HAP-1 (cell line): ENCODE measurements at regions not wholly inside any gene's neighbourhood (a gene's known extent, or its start where the extent isn't known, plus 50 kb on each side); places are given as distances from the start of the nearest gene placed in this dataset.
"Not testable (repeated sequence)": the region's sequence is repeated elsewhere in the genome, so short reads cannot be mapped to it uniquely, and the experiment has no call there.

ENCODE experiments used
- DNase-seq, 2 experiments: peaks; one replicate each; pipeline ENCODE4 v3.0.0-alpha.2; 2016 to 2020; ENCODE audit warnings: low spot score in 2 of 2
- H3K27me3 ChIP-seq: fragments of 250-450 bp; sonication (Bioruptor Pico); 2 replicates; pipeline ENCODE4 v1.5.1; 2020; ENCODE audit warnings: low read depth, mild to moderate bottlenecking, moderate library complexity
- H3K36me3 ChIP-seq: fragments of 250-450 bp; sonication (Bioruptor Pico); replicated peaks from 2 replicates; pipeline ENCODE4 v1.5.1; 2020; ENCODE audit warnings: mild to moderate bottlenecking
- H3K4me1 ChIP-seq: fragments of 250-450 bp; sonication (Bioruptor Pico); 2 replicates; pipeline ENCODE4 v1.5.1; 2020; ENCODE audit warnings: mild to moderate bottlenecking
- H3K4me3 ChIP-seq: fragments of 250-450 bp; sonication (Bioruptor Pico); 2 replicates; pipeline ENCODE4 v1.5.1; 2020; ENCODE audit warnings: mild to moderate bottlenecking, moderate library complexity
- H3K9me3 ChIP-seq: fragments of 250-450 bp; sonication (Bioruptor Pico); 2 replicates; pipeline ENCODE4 v1.5.1; 2020; ENCODE audit warnings: mild to moderate bottlenecking, moderate library complexity
- in situ Hi-C: fragments of 300-500 bp; cut with MboI; formaldehyde crosslinking; loops from 3 replicates; pipeline ENCODE4 v1.14.3; 2020; ENCODE audit warnings: low sequenced_read_pairs, inconsistent platforms, mixed read lengths

DNA sequence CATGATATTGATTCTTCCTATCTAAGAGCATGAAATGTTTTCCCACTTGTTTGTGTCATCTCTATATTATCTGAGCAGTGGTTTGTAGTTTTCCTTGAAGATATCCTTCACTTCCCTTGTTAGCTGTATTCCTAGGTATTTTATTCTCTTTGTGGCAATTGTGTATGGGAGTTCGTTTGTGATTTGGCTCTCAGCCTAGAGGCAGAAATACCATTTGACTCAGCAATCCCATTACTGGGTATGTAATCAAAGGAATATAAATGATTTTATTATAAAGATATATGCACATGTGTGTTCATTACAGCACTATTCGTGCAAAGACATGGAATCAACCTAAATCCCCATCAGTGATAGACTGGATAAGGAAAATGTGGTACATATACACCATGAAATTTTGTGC lies 172.7 kb upstream of the IL15 start:
- H3K27me3 ChIP-seq, result no peaks in the 10 kb centered on the region
- no peaks in the 10 kb centered on the region for H3K4me1 ChIP-seq
- in situ Hi-C loops, result no loop called here
- H3K36me3 ChIP-seq, result no peaks in the 10 kb centered on the region
- no peaks in the 10 kb centered on the region for H3K9me3 ChIP-seq
- no peak overlapping the region for H3K4me3 ChIP-seq
- DNase-seq, result no peak

DNA sequence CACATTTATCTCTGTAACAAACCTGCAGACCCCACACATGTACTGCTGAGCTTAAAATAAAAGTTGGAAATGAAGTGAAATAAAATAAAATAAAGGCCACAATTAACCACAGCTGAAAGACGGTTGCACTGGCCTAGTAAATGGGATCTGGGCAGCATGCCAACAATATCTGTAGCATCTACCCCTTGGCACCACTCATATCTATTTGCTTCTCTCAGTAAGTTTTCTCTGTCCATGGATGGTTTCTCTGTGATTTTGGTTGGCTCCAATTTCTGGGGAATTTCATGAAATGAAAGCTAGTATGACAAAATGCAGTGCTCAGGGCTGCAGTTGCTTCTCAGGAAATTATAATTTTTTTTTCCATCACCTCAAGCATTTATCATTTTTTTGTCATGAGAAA lies 172.0 kb upstream of the IL15 start:
- DNase-seq, result no peak

DNA sequence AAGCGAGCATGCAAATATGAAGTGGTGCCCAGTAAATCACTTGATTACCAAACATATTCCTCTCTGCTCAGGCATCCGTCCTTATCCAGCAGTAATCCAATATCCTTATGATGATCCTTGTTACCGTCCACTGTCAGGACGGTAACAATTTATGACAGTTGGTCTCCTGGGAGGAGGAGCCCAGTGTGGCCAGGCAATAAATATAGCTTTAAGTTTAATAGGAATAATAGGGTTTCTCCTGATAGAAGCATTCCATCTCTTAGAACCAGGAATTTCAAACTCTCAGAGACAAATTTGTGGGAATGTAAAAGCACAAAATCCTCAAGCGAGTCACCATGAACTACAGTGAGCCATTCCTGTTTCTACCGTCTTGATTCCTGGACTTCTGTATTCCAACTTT lies 171.2 kb upstream of the IL15 start:
- no peaks in the 10 kb centered on the region for H3K36me3 ChIP-seq
- no peak overlapping the region for H3K4me3 ChIP-seq
- H3K4me1 ChIP-seq, result no peaks in the 10 kb centered on the region
- no peak for DNase-seq
- in situ Hi-C loops, result no loop called here
- H3K9me3 ChIP-seq, result no peaks in the 10 kb centered on the region
- H3K27me3 ChIP-seq, result no peaks in the 10 kb centered on the region

More for the DNA sequence above, 172.0 kb upstream of the IL15 start:
- no peaks in the 10 kb centered on the region for H3K9me3 ChIP-seq
- no peaks in the 10 kb centered on the region for H3K27me3 ChIP-seq
- no peaks in the 10 kb centered on the region for H3K36me3 ChIP-seq
- no peaks in the 10 kb centered on the region for H3K4me1 ChIP-seq
- in situ Hi-C loops, result no loop called here
- no peak overlapping the region for H3K4me3 ChIP-seq

DNA sequence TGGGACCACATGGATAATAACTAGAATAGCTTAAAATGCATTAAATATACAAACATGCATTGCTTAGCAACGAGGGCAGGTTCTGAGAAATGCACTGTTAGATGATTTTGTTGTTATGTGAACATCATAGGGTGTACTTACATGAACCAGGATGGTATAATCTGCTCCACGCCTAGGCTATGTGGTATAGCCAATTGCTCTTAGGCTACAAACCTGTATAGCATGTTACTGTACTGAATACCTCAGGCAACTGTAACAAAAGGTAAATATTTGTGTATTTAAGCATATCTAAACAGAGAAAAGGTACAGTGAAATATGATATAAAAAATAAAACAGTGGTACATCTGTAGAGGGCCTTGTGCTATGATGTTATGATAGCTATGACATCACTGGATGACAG lies 169.2 kb upstream of the IL15 start:
- no peaks in the 10 kb centered on the region for H3K36me3 ChIP-seq
- H3K27me3 ChIP-seq, result no peaks in the 10 kb centered on the region
- no peaks in the 10 kb centered on the region for H3K9me3 ChIP-seq
- H3K4me3 ChIP-seq, result no peak overlapping the region
- DNase-seq, result no peak
- H3K4me1 ChIP-seq, result no peaks in the 10 kb centered on the region
- in situ Hi-C loops, result no loop called here

DNA sequence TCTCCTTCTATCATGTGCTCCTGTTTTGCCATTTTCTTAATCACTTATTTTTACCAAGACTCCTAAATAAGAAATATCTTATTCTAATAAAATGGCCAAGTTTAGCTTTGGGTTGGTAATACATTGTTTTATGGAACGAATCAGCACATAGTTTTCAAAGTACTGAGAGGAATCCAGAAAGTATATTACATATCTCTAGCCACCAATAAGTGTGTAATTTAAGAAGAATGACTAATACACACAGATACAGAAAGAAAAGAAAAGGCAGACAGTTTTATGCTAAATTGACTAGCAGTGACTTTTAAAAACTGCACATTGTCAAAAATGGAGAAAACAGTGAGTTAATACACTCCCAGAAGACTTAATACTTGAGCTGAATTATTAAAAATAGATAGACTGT lies 167.0 kb upstream of the IL15 start:
- no peaks in the 10 kb centered on the region for H3K9me3 ChIP-seq
- no peaks in the 10 kb centered on the region for H3K27me3 ChIP-seq
- no peak overlapping the region for H3K4me3 ChIP-seq
- no peak for DNase-seq
- H3K4me1 ChIP-seq, result no peaks in the 10 kb centered on the region
- in situ Hi-C loops, result no loop called here
- H3K36me3 ChIP-seq, result no peaks in the 10 kb centered on the region

DNA sequence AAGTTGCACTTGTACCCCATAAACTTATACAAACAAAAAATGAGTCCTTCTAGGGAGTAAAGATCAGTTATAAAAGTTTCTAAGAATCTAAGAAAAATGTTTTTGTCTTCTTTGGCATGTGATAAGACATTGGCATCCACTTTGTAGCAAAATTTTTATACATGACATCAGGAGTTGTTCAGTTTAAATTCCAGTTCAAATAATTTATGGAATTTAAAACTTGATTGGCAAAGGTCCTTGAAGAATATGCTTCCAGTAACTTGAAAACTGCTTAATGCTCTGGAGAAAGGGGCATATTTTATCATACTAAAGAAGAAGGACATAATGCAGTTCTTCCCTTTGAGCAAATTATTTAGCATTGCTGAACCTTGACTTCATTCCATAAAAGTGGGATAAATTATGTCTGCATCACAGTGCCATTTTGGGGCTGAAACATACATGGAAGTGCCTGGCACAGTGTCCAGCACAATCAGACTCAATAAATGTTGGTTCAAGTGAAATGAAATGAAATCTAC lies 163.3 kb upstream of the IL15 start:
- Histone ChIP-seq H3K9me3 (no peaks in the 10 kb centered on the region), H3K4me3 (no peak overlapping the region), H3K4me1 (no peaks in the 10 kb centered on the region), H3K36me3 (no peaks in the 10 kb centered on the region), H3K27me3 (no peaks in the 10 kb centered on the region)
- in situ Hi-C loops, result no loop called here
- DNase-seq, result no peak

DNA sequence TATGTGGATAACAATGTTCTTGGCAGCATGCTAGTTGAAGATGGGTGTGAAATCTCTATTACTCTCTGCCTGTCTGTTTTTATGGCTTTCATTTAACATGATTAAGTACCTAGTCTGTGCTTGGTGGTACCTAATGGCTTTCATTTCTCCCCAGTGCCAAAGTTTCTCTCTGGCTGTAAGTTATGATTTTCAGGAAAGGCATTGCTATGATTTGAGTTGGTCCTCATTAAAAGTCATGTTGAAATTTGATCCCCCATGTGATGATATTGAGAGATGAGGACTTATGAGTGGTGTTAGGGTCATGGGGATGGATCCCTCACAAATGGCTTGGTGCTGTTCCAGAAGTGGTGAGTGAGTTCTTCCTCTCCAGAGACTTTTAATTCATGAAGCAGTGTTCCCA lies 162.4 kb upstream of the IL15 start:
- in situ Hi-C loops, result no loop called here
- no peak overlapping the region for H3K4me3 ChIP-seq
- H3K4me1 ChIP-seq, result no peaks in the 10 kb centered on the region
- H3K27me3 ChIP-seq, result no peaks in the 10 kb centered on the region
- H3K36me3 ChIP-seq, result no peaks in the 10 kb centered on the region
- DNase-seq, result no peak
- H3K9me3 ChIP-seq, result no peaks in the 10 kb centered on the region

DNA sequence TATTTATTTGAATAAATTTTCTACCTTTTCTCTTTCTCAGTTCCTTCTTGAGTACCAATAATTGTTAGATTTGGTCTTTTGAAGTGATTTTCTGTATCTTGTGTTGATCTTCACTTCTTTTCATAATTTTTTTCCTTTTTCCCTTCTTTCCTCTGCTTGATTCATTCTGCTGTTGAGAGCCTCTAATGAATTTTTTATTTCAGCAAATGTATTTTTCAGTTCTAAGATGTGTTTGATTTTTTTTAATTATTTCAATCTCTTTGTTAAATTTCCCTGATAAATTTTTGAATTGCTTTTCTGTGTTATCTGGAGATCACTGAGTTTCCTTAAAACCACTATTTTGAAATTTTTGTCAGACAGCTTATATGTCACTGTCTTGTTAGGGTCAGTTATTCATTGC lies 155.4 kb upstream of the IL15 start:
- in situ Hi-C loops, result no loop called here
- H3K27me3 ChIP-seq, result no peaks in the 10 kb centered on the region
- DNase-seq, result no peak
- no peaks in the 10 kb centered on the region for H3K4me1 ChIP-seq
- no peaks in the 10 kb centered on the region for H3K9me3 ChIP-seq
- H3K4me3 ChIP-seq, result no peak overlapping the region
- H3K36me3 ChIP-seq, result no peaks in the 10 kb centered on the region

DNA sequence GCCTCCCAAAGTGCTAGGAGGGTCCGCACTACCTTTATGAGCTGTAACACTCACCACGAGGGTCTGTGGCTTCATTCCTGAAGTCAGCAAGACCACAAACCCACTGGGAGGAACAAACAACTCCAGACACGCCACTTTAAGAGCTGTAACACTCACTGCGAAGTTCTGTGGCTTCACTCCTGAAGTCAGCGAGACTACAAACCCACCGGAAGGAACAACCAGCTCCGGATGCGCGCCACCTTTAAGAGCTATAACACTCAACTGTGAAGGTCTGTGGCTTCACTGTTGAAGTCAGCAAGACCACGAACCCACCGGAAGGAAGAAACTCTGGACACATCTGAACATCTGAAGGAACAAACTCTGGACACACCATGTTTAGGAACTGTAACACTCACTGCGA lies 152.1 kb upstream of the IL15 start:
- H3K9me3 ChIP-seq, H3K36me3 ChIP-seq, H3K4me3 ChIP-seq, in situ Hi-C loops, DNase-seq, H3K4me1 ChIP-seq, H3K27me3 ChIP-seq: not testable (repeated sequence)

DNA sequence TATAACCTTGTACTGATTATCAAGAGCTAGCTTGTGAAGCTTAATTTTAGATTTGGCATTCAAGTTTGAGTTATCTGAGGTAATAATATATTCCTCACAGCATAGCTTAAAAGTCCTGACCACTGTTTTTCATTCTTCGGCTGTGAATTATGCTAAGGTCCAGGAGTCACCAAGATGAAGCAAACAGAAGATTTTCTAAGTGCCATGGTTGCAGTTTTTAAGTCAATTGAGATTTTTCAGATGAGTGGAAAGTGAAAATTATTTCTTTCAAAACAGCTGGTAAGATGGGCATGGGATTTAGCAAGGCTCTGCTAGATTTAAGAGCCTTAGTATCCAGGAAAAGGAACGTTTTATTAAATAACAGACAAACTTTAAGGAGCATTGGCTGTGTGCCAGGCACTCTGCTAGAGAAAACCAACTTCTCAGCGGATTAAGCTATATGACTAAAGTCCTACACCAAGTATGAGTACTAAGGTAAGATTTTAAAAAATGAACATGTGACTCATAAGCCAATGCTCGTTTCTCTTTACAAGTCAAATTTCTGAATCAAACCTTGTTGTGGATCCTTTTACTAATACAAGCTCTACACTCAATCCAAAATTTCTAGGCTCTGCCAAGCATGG lies 149.9 kb upstream of the IL15 start:
- no peaks in the 10 kb centered on the region for H3K9me3 ChIP-seq
- no peak for DNase-seq
- H3K27me3 ChIP-seq, result no peaks in the 10 kb centered on the region
- no peaks in the 10 kb centered on the region for H3K4me1 ChIP-seq
- in situ Hi-C loops, result no loop called here
- H3K4me3 ChIP-seq, result no peak overlapping the region
- H3K36me3 ChIP-seq, result no peaks in the 10 kb centered on the region

DNA sequence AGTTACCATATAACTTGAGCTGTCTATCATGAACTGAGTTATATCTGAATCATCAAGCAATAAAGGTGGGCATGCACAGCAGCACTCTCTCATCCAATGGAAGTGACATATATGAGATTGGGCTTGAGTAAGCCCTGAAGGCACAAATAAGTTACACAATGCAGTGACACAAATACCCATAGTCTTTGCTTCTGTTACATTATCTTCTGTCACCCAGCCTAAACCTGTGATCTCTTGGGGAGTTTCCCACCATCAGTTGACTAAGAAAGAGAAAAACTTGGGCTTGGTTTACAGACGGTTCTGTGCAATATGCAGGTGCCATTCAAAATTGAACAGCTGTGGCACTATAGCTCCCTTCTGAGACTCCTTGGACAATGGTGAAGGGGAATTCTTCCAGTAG lies 138.8 kb upstream of the IL15 start:
- DNase-seq, result no peak
- in situ Hi-C loops, result no loop called here
- Histone ChIP-seq H3K4me1 (no peaks in the 10 kb centered on the region), H3K36me3 (no peaks in the 10 kb centered on the region), H3K27me3 (no peaks in the 10 kb centered on the region; the same call in 1 of the 2 replicates), H3K4me3 (no peak overlapping the region), H3K9me3 (no peaks in the 10 kb centered on the region)

DNA sequence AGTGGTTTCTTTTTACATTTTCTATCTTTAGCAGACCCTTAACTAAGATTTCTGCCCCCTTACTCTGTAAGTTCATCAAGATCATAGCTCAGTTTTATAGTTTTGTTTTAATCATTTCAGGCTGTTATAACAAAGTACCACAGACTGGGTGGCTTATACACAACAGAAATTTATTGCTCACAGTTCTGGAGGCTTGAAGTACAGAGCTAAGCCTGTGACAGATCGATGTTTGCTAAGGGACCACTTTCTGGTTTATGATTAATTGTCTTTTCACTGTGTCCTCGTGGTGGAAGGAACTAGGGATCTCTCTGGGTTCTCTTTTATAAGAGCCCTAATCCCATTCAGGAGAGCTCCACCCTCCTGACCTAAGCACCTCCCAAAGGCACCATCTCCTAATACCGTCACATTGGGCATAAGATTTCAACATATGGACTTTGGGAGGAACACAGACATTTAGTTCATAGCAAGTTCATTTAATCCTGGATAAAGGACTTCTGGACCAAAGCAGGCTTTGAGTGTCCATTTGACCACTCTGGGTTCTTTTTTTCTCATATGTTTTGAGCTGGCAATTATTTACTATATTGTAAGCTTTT lies 137.0 kb upstream of the IL15 start:
- Histone ChIP-seq H3K36me3 (no peaks in the 10 kb centered on the region), H3K27me3 (no peaks in the 10 kb centered on the region; the same call in 1 of the 2 replicates), H3K4me3 (no peak overlapping the region), H3K9me3 (no peaks in the 10 kb centered on the region), H3K4me1 (no peaks in the 10 kb centered on the region)
- no peak for DNase-seq
- in situ Hi-C loops, result no loop called here

DNA sequence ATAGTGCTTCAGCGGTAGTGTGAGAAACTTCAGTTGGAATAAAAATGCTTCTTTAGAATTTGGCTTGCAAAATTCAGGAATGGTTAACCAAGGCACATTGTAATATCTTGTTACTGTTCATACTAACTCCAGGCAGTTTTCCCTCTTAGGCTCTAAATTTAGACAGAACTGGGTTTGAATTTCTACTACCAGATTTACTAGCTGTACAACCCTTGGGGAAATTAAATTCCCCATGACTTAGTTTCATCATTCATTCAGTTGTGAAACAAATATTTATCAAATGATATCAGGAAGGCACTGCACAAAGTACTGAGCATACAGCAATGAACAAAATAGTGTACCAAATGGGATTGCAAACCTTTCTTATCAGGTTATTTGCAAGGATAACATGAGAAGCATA lies 135.0 kb upstream of the IL15 start:
- H3K9me3 ChIP-seq, result no peaks in the 10 kb centered on the region
- no peaks in the 10 kb centered on the region for H3K4me1 ChIP-seq
- no peaks in the 10 kb centered on the region for H3K36me3 ChIP-seq
- no peak for DNase-seq
- H3K4me3 ChIP-seq, result no peak overlapping the region
- in situ Hi-C loops, result no loop called here
- H3K27me3 ChIP-seq, result no peaks in the 10 kb centered on the region; the same call in 1 of the 2 replicates

DNA sequence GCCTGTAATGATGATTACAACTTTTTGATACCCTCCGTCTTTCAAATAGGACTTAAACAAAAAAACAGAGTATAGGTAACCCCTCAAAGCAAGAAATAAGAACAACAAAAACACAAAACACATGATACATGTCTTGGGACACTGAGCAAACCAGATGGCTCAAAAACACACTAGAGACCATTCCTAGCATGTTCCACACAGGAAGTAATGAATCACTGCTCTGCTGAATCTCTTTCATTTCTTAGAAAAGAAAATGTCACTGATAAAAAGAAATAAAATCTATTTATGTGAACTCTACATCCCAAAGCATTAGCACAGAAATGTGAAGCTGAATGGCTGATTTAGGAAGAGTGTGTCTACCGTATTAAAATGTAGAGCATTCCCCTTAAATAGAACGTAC lies 134.5 kb upstream of the IL15 start:
- in situ Hi-C loops, result no loop called here
- H3K4me1 ChIP-seq, result no peaks in the 10 kb centered on the region
- H3K36me3 ChIP-seq, result no peaks in the 10 kb centered on the region
- no peak overlapping the region for H3K4me3 ChIP-seq
- H3K9me3 ChIP-seq, result no peaks in the 10 kb centered on the region
- no peaks in the 10 kb centered on the region; the same call in 1 of the 2 replicates for H3K27me3 ChIP-seq
- no peak for DNase-seq

DNA sequence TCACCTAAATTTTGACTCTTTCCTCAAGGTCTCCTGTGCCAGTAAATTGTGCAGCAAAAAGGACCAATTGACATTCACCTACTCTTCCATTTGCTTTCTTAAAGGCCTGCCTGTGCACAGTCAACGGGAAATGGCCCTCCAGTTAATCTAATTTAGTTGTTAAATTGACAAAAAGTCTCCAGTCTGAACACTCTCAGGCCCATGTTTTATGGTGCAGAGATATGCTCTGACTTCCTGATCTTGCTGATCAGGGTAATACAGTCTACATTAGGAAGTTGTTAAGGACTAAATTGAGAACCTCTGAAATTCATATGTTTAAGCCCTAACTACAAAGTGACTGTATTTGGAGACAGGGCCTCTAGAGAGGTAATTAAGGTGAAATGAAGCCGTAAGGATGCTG lies 133.6 kb upstream of the IL15 start:
- H3K4me3 ChIP-seq, result no peak overlapping the region
- DNase-seq, result no peak
- H3K9me3 ChIP-seq, result no peaks in the 10 kb centered on the region
- H3K4me1 ChIP-seq, result no peaks in the 10 kb centered on the region
- H3K36me3 ChIP-seq, result no peaks in the 10 kb centered on the region
- H3K27me3 ChIP-seq, result no peaks in the 10 kb centered on the region; the same call in 1 of the 2 replicates
- in situ Hi-C loops, result no loop called here
